A549 (cell line): ENCODE measurements at regions not wholly inside any gene's neighbourhood (a gene's known extent, or its start where the extent isn't known, plus 50 kb on each side); places are given as distances from the start of the nearest gene placed in this dataset.

Source experiments
- BHLHE40 ChIP-seq: IDR thresholded peaks from 2 replicates; pipeline ENCODE4 v1.6.1; 2012; ENCODE audit warnings: low read depth, low read length, inconsistent platforms
- TF ChIP-seq, protein P1 (sequence below): fragments of 450-650 bp; IDR thresholded peaks from 2 replicates; pipeline ENCODE4 v1.6.1; 2014; ENCODE audit warnings: antibody characterized with exemption

DNA sequence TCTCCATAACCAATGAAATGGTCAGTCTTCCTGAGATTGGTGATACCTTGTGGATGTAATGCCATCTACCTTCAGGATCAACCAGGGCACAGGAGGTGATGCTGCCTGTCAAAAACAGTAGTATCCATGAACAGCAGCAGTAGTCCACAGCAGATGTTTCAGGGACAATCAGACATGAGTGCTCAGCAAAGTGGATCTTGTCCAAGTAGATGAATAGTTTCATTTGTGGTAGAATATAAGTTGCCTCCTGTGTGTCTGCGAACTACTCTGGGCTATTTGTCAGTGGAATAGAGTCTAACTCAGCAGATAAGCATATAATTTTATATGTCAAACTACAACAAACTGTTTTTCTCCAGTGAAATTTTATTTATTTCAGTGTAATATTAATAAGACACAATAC lies 1860.1 kb upstream of the ACO1 start:
- no peak for TF ChIP-seq BHLHE40
- TF ChIP-seq, protein P1, sequence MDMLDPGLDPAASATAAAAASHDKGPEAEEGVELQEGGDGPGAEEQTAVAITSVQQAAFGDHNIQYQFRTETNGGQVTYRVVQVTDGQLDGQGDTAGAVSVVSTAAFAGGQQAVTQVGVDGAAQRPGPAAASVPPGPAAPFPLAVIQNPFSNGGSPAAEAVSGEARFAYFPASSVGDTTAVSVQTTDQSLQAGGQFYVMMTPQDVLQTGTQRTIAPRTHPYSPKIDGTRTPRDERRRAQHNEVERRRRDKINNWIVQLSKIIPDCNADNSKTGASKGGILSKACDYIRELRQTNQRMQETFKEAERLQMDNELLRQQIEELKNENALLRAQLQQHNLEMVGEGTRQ, result no peak
